ENCODE measurements at regions not wholly inside any gene's neighbourhood (a gene's known extent, or its start where the extent isn't known, plus 50 kb on each side); places are given as distances from the start of the nearest gene placed in this dataset.
"Not testable (repeated sequence)": the region's sequence is repeated elsewhere in the genome, so short reads cannot be mapped to it uniquely, and the experiment has no call there.

DNA sequence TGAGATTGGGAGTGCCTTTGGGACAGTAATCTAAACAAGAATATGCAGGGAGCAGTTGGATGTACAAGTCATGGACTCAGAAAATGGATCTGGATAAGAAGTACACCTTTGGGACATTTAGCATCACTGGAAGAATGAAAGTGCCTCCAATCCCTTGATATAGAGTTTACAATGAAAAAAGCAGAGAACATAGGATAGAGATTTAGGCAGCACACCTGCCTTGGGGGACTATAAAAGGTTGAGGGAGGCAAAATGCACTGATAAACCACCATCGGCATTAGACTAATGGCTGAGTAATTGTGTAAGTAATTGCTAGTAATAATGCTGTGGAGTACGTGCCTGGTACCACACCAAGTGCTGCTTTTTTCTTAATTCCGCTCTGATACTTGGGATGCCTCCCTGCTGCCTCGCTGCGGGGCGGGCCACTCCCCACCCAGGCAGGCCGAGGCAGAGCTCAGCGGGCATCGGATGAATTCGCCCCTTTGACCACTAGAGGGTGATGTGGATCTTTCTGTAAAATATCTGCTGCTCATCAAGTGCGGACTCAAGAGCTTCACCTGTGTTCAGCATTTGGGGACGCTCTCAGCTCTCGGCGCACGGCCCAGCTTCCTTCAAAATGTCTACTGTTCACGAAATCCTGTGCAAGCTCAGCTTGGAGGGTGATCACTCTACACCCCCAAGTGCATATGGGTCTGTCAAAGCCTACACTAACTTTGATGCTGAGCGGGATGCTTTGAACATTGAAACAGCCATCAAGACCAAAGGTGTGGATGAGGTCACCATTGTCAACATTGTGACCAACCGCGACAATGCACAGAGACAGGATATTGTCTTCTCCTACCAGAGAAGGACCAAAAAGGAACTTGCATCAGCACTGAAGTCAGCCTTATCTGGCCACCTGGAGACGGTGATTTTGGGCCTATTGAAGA is 99.9 kb downstream of the ANKRD18B start:
- peak; percentile 94 for DNase-seq (ENCODE audit: low read depth, low spot score)

DNA sequence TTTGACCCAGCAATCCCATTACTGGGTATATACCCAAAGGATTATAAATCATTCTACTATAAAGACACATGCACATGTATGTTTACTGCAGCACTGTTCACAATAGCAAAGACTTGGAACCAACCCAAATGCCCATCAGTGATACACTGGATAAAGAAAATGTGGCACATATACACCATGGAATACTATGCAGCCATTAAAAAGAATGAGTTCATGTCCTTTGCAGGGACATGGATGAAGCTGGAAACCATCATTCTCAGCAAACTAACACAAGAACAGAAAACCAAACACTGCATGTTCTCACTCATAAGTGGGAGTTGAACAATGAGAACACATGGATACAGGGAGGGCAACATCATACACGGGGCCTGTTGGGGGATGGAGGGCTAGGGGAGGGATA is 104.3 kb downstream of the ANKRD18B start:
- not testable (repeated sequence) for DNase-seq (ENCODE audit: low read depth, low spot score)

DNA sequence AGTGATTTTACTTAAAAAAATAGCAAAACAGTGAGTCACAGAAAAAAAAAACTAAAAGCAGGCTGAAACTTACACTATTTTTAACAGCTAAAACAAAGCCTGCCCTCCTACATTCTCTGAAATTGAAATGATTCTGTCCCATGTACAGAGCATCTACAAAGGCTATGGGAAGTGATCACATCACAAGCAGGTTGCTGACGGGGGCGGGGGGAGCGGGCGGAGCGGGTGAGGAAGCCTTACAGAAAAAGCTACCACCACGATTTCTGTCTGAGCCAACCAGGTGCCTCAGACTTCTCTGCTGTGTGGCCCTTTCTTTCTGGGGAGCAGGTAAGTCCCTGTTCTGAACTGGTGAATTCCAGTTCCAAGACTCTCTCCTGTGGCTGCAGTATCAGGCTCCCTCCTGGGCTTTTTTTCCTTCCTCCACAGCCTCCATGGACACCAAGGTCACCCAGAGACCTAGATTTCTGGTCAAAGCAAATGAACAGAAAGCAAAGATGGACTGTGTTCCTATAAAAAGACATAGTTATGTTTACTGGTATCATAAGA is 104.9 kb downstream of the ANKRD18B start:
- no peak for DNase-seq (ENCODE audit: low read depth, low spot score)

DNA sequence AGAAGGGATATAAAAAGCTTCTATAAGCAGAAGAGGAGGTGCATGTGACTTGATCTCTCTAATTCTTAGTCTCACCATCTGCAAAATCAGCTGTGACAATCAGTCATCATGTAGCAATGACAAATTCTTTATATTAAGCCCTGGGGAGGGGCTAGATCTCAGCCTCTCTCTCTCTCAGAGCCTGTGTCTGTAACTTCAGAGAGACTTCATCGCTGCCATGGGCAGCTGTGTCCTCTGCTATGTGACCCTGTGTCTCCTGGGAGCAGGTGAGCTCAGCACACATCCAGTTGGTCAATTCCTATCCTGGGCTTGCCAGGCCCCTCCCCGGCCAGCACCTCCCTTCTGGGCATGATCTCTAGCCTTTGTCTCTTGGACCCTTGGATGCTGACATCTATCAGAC is 109.6 kb downstream of the ANKRD18B start:
- DNase-seq (ENCODE audit: low read depth, low spot score): no peak

DNA sequence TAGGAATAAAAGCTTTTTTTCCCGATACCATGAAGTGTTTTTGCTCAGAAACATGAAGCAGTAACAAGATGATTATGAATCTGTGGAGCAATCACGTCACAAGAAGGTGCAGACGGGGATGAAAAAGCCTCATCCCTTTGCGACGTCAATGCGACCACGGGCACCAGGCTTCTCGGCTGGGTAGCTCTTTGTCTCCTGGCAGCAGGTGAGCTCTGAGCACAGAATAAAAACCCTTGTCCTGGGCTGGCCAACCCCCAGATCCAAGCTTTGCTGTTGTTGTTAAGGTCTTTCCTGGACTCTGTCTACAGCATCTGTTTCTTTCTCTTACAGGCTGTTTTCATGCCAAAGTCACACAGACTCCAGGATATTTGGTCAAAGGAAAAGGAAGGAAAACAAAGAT is 113.8 kb downstream of the ANKRD18B start:
- no peak for DNase-seq (ENCODE audit: low read depth, low spot score)

DNA sequence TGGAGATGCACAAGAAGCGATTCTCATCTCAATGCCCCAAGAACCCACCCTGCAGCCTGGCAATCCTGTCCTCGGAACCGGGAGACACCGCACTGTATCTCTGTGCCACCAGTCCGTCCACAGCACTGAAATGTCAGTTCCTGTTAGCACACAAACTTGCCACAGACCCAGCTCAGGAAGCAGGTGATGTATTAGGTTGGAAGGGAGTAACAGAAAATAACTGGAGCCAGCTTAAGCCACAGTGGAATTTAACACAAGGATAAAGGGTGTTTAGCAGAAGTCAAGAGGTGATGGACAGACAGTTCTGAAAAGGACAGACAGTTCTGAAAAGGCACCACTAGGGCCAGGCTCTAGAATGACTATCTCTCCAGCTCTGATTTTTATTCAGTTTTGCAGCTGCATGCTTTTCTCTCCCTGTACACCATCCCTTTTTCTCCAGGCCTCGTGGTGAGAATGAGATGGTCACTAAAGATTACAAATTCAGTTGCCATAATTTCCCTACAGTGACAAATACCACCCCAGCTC is 114.4 kb downstream of the ANKRD18B start:
- DNase-seq (ENCODE audit: low read depth, low spot score): no peak

DNA sequence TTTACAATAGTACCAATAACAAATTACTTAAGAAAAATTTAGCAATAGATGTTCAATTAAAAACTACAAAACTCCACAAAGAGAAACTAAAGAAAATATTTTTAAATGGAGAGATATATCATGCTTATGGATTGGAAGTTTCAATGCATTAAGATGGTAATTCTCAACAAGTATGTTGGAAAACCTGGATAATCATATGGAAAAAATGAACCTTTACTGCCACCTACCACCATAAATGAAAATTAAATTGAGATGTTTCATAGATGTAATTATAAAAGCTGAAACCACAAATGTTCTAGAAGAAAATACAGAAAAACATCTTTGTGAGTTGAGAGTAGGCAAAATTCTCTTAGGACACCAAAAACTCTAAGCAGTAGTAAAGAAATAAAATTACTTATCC is 121.7 kb downstream of the ANKRD18B start:
- DNase-seq (ENCODE audit: low read depth, low spot score): no peak

DNA sequence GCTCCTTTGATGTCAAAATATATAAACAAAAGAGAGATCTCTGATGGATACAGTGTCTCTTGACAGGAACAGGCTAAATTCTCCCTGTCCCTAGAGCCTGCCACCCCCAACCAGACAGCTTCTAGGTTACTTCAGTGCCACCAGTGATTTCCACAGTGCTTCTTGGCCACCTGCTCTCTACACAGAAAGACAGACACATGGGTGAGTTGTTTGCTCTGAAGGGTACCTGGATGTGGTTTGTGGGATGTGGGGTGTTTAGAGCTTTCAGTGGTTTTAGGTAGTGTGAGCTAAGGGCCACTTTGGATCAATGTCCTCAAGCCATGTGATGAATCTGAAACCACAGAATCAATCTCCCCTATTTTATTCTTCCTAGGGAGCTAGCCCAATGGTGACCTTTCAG is 125.4 kb downstream of the ANKRD18B start:
- no peak for DNase-seq (ENCODE audit: low read depth, low spot score)

DNA sequence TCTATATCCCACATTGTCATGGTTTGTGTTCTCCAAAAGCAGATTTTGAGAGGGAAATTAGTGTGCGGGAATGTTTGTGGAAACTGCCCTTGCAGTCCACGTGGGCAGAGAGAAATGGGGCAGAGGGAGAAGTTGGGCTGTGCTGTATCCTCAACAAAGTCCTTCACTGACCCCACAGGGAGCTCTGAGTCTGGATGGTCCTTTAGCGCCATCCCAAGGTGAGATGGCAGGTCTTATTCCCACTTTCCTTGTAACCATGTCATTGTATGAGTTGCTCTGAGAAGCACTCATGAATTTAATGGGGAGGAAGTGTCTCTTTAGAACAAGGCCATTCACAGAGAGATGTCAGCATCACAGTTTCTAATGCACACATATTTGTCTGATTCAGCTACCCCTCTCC is 127.1 kb downstream of the ANKRD18B start:
- no peak for DNase-seq (ENCODE audit: low read depth, low spot score)

DNA sequence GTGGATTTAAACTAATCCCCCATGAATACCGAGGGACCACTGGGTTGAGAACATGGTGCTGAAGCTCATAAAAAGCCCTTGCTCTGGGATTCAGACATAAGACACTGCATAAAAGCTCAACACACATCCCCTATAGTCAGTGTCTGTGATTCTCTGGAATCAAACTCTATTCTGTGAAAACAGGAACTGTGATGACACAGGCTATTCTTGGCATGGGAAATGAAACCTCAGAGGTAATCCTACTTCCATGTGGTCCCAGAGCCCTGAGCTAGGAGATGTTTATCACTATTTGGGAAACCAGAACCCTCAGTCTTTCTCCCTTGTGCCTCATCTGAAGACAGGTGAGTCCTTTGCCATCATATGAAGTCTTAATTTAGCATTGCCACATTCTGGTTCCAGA is 135.4 kb upstream of the PRSS3 start:
- no peak for DNase-seq (ENCODE audit: low read depth, low spot score)

DNA sequence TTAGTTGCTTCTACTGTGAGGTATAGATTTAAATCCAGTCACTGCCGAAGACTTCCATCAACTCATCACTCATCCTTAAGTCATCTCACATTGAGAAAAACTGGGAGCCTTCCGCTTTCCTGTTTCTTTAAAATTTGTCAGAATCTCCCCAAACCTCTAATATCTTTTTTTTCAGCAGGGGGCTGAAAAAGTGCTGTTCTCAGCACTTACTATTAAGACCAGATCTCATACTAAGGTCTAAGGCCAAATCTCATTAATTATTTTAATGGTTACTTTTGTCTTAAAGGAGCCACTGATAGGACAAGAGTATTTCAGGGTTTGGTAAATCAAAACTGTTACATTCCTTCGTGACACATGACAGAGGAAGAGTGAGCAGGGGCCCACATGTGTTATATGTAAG is 134.6 kb upstream of the PRSS3 start:
- DNase-seq (ENCODE audit: low read depth, low spot score): no peak

DNA sequence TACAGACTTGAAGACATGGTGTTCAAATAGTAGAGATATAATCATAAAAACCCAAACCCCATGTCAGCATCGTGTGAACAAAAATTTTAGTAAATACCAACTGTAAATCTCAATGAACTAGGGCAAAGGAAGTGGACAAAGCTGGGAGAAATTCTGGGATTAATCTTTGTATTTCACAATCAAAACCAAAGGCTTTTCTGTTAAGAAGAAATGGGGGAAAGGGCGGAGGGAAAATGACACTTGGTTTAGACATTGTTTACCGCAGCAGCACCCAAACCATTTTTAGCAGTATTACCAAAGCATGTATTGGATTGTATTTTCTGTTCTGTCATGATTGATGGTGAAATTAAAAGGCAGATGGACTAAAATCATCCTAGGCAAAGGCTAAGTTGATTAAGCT is 134.2 kb upstream of the PRSS3 start:
- no peak for DNase-seq (ENCODE audit: low read depth, low spot score)

DNA sequence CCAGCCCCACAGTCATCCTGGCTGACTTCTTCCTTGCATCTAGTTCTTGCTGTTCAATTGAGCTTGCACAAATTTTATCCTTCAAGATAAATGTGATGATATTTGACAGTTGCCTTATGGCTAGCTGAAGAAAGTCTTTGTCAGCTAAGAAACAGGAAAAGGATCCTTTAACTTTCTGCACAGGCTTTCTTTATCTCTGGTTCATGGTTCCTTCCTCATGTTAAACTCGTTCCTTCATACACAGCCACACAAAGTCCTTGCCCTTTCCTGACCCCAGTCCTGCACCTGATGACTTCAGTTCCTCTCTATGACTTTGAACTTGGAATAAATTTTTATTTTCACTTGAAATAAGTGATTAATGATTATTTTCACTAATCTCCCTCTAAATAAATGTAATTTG is 132.5 kb upstream of the PRSS3 start:
- DNase-seq (ENCODE audit: low read depth, low spot score): no peak

DNA sequence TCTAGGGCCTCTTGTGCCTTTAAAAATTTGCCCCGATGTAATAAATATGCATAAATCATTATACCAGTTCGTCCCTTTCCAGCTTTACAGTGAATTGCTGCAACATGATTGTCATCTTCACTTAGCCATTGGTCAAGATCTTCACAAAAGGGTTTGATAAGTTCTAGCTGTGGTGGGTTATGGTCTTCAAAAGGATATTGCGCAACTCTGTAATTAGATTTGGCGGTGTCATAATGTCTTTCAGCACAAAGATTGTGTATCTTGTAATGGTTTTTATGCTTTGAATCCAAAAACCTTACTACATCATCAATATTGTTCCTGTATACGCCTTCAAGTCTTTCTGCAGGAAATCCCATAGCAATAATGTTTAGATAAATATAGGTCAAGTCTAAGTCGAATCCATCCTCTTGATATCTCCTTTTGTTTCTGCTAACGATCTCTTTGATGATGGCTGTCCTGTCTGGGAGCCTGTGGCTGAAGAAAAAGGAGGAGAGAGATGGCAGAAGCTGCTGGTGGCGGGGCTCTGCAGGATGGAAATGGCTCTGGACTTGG is 119.1 kb upstream of the PRSS3 start:
- not testable (repeated sequence) for DNase-seq (ENCODE audit: low read depth, low spot score)

DNA sequence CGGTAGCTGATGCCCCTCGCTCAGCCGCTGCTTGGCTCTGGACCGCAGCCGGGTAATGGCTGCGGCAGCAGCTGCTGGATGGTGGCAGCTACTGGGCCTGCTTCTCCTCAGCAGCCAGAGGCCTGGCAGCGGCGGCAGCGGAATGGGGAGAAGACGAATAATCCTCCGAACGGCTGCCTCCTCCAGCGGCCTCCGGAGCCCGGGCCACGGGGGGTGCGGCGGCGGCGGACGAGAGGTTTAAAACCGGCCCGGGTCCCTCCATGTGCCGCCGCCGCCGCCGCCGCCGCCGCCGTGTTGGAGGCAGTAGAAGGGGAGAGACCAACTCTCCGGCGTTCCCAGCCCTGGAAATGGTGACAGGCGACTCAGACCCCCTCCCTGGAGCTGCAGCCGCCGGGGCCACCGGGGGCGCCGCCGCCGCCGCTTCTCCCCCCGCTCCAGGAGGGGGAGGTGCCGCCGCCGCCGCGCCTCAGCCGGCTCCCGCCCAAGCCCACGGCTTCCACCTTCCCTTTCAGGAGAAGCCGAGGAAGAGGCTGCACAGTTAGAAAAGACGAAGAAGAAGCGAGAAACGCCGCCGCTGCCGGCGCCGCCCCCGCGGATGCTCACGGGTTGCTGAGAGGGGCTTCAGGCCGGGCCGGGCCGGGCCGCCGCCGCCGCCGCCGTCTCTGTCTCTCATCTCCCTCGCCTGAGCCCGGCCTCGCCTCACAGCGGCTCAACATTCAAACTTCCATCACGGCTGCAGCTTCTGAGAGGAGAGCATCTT is 118.4 kb upstream of the PRSS3 start:
- DNase-seq (ENCODE audit: low read depth, low spot score): peak; percentile 80

DNA sequence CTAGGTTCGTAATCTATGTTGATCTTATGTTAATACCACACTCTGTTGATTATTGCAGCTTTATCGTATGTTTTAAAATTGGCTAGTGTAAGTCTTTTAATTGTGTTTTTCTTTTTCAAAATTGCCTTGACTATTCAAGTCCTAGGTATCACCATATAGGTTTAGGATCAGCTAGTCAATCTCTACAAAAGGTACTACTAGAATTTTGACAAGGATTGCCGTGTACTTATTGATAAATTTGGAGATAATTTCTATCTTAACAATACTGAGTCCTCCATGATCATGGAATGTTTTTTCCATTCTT is 117.9 kb upstream of the PRSS3 start:
- DNase-seq (ENCODE audit: low read depth, low spot score): no peak

DNA sequence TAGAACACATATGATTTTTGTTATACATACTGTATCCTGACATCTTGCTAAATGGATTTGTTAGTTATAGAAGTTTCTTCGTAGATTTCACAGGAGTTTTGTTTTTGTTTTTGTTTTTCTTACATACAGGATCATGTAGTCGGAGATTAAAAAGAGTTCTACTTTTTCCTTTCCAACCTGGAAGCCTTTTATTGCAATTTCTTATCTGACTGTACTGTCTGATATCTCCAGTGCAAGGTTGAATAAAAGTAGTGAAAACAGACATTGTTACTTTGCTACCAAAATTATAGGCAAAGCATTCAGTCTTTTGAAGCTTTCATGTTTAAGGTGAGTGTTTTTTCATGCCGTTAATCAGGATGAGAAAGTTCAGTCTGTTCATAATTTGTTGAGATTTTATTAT is 117.4 kb upstream of the PRSS3 start:
- no peak for DNase-seq (ENCODE audit: low read depth, low spot score)

DNA sequence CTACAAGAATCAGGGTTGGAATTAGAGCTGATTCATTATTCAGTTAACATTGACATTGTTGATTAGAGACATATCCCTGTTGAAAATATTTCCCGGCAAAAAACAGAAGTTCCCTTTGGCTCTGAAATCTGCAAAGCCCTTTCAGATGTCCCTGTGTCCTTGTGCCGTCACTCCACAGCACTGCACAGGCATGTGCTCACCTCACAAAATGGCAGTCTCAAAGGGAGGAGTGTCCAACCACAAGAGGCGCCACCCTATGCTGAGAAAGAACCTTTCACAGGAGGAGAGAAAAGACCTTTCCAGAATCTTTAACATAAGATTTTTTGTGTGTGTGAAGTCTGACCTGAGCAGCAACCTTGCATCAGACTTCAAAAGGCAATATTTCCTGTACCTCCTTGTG is 112.8 kb upstream of the PRSS3 start:
- DNase-seq (ENCODE audit: low read depth, low spot score): no peak

DNA sequence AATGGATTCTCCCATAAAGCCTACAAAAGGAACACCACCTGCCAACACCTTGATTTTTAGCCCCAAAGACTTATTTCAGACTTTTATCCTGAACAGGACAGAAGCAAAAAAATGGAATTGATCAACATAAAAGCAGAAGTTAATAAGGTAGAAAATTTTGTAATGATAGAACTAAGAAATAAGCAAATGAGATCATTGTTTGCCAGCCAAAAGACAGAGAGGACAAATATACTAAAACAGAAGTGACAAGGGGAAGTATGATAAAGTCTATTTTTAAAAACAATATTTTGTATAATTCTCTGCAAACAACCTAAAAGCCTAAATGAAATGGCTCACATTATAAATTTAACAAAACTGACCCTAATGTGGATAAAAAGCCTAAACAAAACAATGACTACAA is 110.5 kb upstream of the PRSS3 start:
- DNase-seq (ENCODE audit: low read depth, low spot score): no peak

DNA sequence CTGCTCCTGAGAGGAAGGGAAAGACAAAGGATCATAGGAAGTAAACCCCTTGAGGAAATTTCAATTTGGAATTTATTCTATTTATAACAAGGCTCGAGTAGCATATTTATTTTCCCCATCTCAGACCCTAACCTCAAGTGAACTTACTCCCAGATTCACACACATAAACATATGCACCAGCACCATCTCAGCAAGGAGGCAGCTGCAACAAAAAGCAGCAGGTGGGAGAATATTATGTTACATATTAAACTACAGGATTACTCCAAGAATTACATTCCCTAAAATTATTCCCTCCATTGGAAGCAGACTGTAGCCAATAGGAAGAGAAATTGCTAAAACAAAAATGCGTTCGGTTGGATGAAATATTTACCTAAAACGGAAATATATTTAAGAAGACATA is 108.4 kb upstream of the PRSS3 start:
- no peak for DNase-seq (ENCODE audit: low read depth, low spot score)

DNA sequence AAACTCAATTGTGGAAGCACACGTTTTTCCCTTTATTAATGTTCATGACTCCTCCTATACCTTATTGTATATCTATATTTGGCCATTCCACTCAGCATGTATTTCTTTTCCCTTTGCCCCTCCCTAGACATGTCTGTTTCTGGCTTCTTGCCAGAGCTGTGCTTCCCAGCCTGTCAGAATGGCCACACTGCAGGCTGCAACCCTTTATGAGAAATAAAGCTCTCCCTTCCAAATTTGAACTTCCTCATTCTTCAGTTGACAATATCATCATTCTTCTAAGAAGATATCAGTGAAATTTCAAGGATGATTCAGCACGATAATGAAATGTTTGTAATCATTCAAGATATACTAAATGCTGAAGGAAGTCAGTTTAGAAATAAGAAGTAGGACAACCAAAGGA is 107.6 kb upstream of the PRSS3 start:
- no peak for DNase-seq (ENCODE audit: low read depth, low spot score)

DNA sequence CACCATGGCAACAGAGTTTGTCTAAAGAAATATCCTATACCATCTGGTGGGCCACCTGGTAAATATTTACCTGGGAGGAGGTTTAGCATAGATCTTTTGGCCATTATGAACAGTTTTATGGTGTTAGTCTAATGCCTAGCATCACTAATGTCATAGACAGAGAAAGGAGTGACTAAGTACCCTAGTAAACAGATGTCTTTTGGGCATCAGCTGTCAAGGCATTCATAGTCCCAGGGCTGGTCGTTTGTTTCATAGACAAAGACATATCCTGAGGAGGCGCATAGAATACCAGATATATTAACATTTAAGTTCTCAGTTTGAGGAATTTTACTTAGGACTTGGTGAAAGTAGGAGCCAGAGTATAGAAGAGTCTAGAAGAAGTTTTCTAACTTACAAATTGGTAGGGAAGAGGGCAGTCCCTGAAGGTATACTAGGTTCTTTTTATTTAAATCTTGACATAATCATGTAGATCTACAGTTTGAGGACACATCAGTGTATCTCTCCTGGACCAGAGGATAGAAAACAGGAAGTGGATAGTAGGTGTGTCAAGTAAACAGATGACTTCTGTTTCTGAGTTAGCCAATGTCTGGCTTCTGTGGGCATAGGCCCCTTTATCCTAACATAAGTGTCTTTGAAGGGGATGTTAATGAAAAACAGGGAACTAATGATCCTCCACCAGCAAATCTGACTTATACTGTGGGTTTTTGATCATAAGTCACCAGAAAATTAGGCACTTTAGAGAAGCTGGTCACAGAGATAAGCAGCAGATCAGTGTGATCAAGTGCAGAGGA is 105.0 kb upstream of the PRSS3 start:
- DNase-seq (ENCODE audit: low read depth, low spot score): no peak
